ENCODE measurements at regions not wholly inside any gene's neighbourhood (a gene's known extent, or its start where the extent isn't known, plus 50 kb on each side); places are given as distances from the start of the nearest gene placed in this dataset.

DNA sequence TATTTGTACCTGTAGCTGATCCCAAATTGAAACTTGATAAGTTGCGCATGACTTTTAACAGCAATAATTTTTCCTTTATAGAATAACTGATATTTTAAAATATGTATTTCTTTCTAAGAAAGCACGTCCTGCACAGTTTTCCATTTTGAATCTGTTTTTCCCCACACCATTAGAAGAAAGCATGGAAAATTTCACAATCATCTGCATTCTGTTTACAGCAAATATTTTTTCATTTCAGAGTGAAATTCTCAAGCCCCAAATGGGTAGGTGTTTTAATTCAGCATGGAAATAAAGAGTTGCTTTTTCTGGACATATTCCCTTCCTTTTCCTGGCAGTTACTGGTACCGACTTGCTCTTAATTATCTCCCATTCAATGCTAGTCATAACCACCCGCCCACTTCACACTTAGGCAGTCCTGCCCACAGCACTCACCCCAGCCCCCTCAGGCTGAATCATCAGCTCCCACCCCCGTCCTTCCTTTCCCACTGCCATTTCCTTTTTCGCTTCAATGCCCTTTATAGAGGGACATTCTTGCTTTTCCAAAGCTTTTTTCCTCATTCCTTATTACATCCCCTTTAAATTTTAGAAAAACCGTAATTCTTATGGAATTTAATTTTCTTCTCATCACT, 89.2 kb upstream of the GLS start:
- Histone ChIP-seq H2AFZ (ENCODE audit: low read length) (peak overlapping the region; percentile 57), H3K27me3 (ENCODE audit: insufficient read depth, low read length) (no peaks in the 10 kb centered on the region), H3K79me2 (ENCODE audit: insufficient read depth, low read length) (no peaks in the 10 kb centered on the region), H3K9me3 (ENCODE audit: low read depth, low read length) (no peaks in the 10 kb centered on the region), H3K27ac (ENCODE audit: low read depth, low read length) (peak overlapping the region; percentile 15), H3K4me1 (ENCODE audit: insufficient read depth, low read length) (peaks cover 20% of the 10 kb centered on the region), H3K4me3 (ENCODE audit: insufficient read depth, low read length) (peak overlapping the region; percentile 46), H4K20me1 (ENCODE audit: insufficient read depth, low read length) (no peaks in the 10 kb centered on the region), H3K36me3 (ENCODE audit: insufficient read depth, low read length) (no peaks in the 10 kb centered on the region), H3K4me2 (ENCODE audit: insufficient read depth, low read length) (peak overlapping the region; percentile 77)
- DNase-seq (ENCODE audit: insufficient read length, low spot score, missing footprints) = peak; percentile 81
- TF ChIP-seq, protein P1, sequence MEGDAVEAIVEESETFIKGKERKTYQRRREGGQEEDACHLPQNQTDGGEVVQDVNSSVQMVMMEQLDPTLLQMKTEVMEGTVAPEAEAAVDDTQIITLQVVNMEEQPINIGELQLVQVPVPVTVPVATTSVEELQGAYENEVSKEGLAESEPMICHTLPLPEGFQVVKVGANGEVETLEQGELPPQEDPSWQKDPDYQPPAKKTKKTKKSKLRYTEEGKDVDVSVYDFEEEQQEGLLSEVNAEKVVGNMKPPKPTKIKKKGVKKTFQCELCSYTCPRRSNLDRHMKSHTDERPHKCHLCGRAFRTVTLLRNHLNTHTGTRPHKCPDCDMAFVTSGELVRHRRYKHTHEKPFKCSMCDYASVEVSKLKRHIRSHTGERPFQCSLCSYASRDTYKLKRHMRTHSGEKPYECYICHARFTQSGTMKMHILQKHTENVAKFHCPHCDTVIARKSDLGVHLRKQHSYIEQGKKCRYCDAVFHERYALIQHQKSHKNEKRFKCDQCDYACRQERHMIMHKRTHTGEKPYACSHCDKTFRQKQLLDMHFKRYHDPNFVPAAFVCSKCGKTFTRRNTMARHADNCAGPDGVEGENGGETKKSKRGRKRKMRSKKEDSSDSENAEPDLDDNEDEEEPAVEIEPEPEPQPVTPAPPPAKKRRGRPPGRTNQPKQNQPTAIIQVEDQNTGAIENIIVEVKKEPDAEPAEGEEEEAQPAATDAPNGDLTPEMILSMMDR (IDR thresholded peaks at IDR 0.05; ENCODE audit: extremely low read depth, low read depth, low read length) = no peak

DNA sequence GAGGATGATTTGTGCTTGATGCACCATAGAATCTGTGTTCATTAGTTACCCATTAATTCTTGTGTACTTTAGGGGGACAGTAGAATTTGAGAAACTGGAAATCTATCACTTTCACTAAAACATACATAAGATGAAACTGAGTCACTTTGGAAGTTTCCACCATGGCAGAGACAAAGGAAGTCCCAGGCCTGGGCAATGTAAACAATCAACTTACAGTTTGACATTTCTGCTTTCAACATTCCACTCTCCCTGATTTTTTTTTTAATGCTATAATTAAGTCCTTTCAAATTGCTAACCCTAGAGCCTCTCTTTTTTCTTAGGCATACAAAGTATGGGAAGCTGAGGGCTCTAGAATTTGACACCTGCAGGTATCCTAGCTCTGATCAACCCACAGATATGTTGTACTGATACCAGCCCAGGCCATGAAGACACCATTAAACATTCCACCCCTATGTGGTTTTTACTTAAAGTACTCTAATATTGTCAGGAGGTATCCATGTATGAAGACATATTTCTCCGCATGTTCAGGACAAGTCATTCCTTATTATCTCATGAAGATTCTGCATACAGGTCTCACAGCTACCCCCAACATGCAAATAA, 88.5 kb upstream of the GLS start:
- Histone ChIP-seq H3K36me3 (ENCODE audit: insufficient read depth, low read length) (no peaks in the 10 kb centered on the region), H3K9me3 (ENCODE audit: low read depth, low read length) (no peaks in the 10 kb centered on the region), H3K4me2 (ENCODE audit: insufficient read depth, low read length) (peak overlapping the region; percentile 77), H3K4me1 (ENCODE audit: insufficient read depth, low read length) (peaks cover 17% of the 10 kb centered on the region), H4K20me1 (ENCODE audit: insufficient read depth, low read length) (no peaks in the 10 kb centered on the region), H3K27me3 (ENCODE audit: insufficient read depth, low read length) (no peaks in the 10 kb centered on the region), H3K27ac (ENCODE audit: low read depth, low read length) (peak overlapping the region; percentile 15), H2AFZ (ENCODE audit: low read length) (peak overlapping the region; percentile 57), H3K4me3 (ENCODE audit: insufficient read depth, low read length) (peak overlapping the region; percentile 46), H3K79me2 (ENCODE audit: insufficient read depth, low read length) (no peaks in the 10 kb centered on the region)
- TF ChIP-seq, protein P1 (IDR thresholded peaks at IDR 0.05; ENCODE audit: extremely low read depth, low read depth, low read length) = no peak
- DNase-seq (ENCODE audit: insufficient read length, low spot score, missing footprints) = no peak

DNA sequence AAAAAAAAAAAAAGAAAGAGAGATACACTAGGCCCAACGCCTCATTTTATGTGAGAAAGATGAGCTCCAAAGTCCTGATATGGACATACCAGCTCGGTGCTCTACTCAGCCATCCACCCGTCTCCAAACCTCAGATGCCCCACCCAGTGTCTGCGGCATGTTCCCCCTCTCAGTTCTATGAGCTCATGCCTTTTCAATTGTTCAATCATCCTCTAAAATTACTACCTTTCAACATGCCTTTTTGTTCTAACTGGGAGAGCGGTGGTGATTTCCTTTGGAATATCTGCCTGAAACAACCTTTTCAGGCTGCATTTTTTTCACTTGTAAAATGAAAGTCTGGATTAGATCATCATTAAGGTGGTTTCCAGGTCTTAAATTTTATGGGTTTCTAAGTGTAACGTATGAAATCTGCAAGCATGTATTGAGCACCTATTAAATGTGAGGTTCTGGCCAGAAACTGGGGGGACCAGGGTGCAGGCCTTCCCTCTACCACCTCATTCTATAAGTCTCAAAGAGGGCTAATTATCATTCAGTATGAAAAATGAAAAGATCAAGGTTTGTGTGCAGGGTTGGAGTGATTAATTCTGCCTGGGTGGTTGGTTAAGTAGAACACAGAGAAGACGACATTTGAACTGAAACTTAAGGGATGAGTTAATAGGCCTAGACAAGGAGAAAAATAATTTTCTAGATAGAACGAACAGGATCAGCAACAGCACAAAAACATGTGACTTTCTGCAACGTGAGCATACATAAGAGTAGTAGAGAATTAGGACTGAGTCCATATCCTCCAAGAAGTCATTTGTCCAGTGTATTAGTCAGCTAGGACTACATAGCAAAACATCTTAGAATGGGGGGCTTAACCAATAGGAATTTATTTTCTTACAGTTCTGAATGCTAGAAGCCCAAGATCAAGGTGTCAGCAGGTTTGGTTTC, 87.4 kb upstream of the GLS start:
- no peak for DNase-seq (ENCODE audit: insufficient read length, low spot score, missing footprints)
- TF ChIP-seq, protein P1 (IDR thresholded peaks at IDR 0.05; ENCODE audit: extremely low read depth, low read depth, low read length) = no peak

DNA sequence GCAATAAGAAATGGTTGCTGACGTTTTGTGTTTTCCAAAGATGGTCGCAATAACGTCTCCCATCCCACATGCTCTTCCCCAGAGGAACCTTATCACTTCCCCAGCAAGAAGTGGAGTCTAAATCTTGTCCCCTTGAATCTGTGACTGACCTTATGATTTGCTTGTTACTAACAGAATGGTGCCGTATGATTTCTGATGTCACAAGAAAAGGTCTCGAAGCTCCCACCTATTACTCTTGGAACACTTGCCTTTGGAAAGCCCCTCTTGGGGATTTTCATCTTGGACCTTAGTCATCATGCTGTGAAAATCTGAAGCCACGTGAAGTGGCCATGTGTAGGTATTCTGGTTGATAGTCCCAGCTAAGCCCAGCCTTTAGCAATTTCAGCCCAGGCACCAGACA, 86.2 kb upstream of the GLS start:
- no peaks in the 10 kb centered on the region for H3K9me3 ChIP-seq (ENCODE audit: low read depth, low read length)
- no peak overlapping the region for H2AFZ ChIP-seq (ENCODE audit: low read length)
- no peaks in the 10 kb centered on the region for H4K20me1 ChIP-seq (ENCODE audit: insufficient read depth, low read length)
- no peak overlapping the region for H3K4me2 ChIP-seq (ENCODE audit: insufficient read depth, low read length)
- H3K27ac ChIP-seq (ENCODE audit: low read depth, low read length) = no peak overlapping the region
- no peaks in the 10 kb centered on the region for H3K27me3 ChIP-seq (ENCODE audit: insufficient read depth, low read length)
- H3K4me1 ChIP-seq (ENCODE audit: insufficient read depth, low read length) = peaks cover 17% of the 10 kb centered on the region
- no peaks in the 10 kb centered on the region for H3K79me2 ChIP-seq (ENCODE audit: insufficient read depth, low read length)
- H3K36me3 ChIP-seq (ENCODE audit: insufficient read depth, low read length) = no peaks in the 10 kb centered on the region
- no peak overlapping the region for H3K4me3 ChIP-seq (ENCODE audit: insufficient read depth, low read length)
- no peak for DNase-seq (ENCODE audit: insufficient read length, low spot score, missing footprints)
- TF ChIP-seq, protein P1 (IDR thresholded peaks at IDR 0.05; ENCODE audit: extremely low read depth, low read depth, low read length) = no peak

More for the DNA sequence above, 87.4 kb upstream of the GLS start:
- Histone ChIP-seq H3K79me2 (ENCODE audit: insufficient read depth, low read length) (no peaks in the 10 kb centered on the region), H3K4me3 (ENCODE audit: insufficient read depth, low read length) (no peak overlapping the region), H2AFZ (ENCODE audit: low read length) (no peak overlapping the region), H3K36me3 (ENCODE audit: insufficient read depth, low read length) (no peaks in the 10 kb centered on the region), H3K27me3 (ENCODE audit: insufficient read depth, low read length) (no peaks in the 10 kb centered on the region), H4K20me1 (ENCODE audit: insufficient read depth, low read length) (no peaks in the 10 kb centered on the region), H3K27ac (ENCODE audit: low read depth, low read length) (no peak overlapping the region), H3K4me1 (ENCODE audit: insufficient read depth, low read length) (peaks cover 17% of the 10 kb centered on the region), H3K9me3 (ENCODE audit: low read depth, low read length) (no peaks in the 10 kb centered on the region), H3K4me2 (ENCODE audit: insufficient read depth, low read length) (no peak overlapping the region)
